GM19467 (cell line): ENCODE measurements at regions not wholly inside any gene's neighbourhood (a gene's known extent, or its start where the extent isn't known, plus 50 kb on each side); places are given as distances from the start of the nearest gene placed in this dataset.
"Not testable (repeated sequence)": the region's sequence is repeated elsewhere in the genome, so short reads cannot be mapped to it uniquely, and the experiment has no call there.

ENCODE experiments used
- ATAC-seq: cut with Tn5 transposase; IDR thresholded peaks from one replicate; pipeline ENCODE4 v1.9.1; 2021; ENCODE audit warnings: mild to moderate bottlenecking, moderate library complexity; ENCODE audit not compliant: unreplicated experiment

- no peak for ATAC-seq
Measured at GRCh38 chr1:10867138-10867721, 70.8 kb upstream of the CASZ1 start.

GRCh38 chr1:10867914-10868598, 71.6 kb upstream of the CASZ1 start:
- ATAC-seq: no peak

- no peak for ATAC-seq
Measured at GRCh38 chr1:10868599-10868965, 72.1 kb upstream of the CASZ1 start.

- ATAC-seq: no peak
Measured at GRCh38 chr1:10869933-10870332, 73.5 kb upstream of the CASZ1 start.

- ATAC-seq: no peak
Measured at GRCh38 chr1:10870493-10871096, 74.1 kb upstream of the CASZ1 start.

- ATAC-seq: no peak
Measured at GRCh38 chr1:10873189-10873588, 76.7 kb upstream of the CASZ1 start.

- no peak for ATAC-seq
Measured at GRCh38 chr1:10874351-10874750, 77.9 kb upstream of the CASZ1 start.

- no peak for ATAC-seq
Measured at GRCh38 chr1:10877894-10878293, 81.4 kb upstream of the CASZ1 start.

- no peak for ATAC-seq
Measured at GRCh38 chr1:10878469-10878868, 82.0 kb upstream of the CASZ1 start.

GRCh38 chr1:10880063-10880462, 83.6 kb upstream of the CASZ1 start:
- ATAC-seq: no peak

- ATAC-seq: no peak
Measured at GRCh38 chr1:10881046-10881445, 84.6 kb upstream of the CASZ1 start.

- no peak for ATAC-seq
Measured at GRCh38 chr1:10882069-10882468, 85.6 kb upstream of the CASZ1 start.

- ATAC-seq: not testable (repeated sequence)
Measured at GRCh38 chr1:10887032-10887431, 90.6 kb upstream of the CASZ1 start.

GRCh38 chr1:10888291-10888690, 91.8 kb upstream of the CASZ1 start:
- no peak for ATAC-seq

GRCh38 chr1:10888791-10889649, 92.6 kb upstream of the CASZ1 start:
- ATAC-seq: no peak

GRCh38 chr1:10889650-10890353, 93.4 kb upstream of the CASZ1 start:
- no peak for ATAC-seq

GRCh38 chr1:10890491-10891071, 94.1 kb upstream of the CASZ1 start:
- no peak for ATAC-seq

GRCh38 chr1:10891091-10891490, 94.6 kb upstream of the CASZ1 start:
- ATAC-seq: no peak

GRCh38 chr1:10892138-10893065, 96.0 kb upstream of the CASZ1 start:
- ATAC-seq: no peak

- ATAC-seq: no peak
Measured at GRCh38 chr1:10895621-10896020, 99.2 kb upstream of the CASZ1 start.
